T-cell (primary cell): ENCODE measurements at regions not wholly inside any gene's neighbourhood (a gene's known extent, or its start where the extent isn't known, plus 50 kb on each side); places are given as distances from the start of the nearest gene placed in this dataset.

ENCODE experiments used
- ATAC-seq, 4 experiments: fragments of 200-7000 bp in 3 of 4; fragments of 150-1000 bp in 1 of 4; cut with Tn5 transposase; replicated peaks in 1 of 4; 1 replicate in 3 of 4; 2 replicates in 1 of 4; pipeline ENCODE4 v1.10.0; 2021; ENCODE audit warnings: moderate library complexity in 3 of 4, mild to moderate bottlenecking in 2 of 4, moderate number of reproducible peaks in 1 of 4
- CTCF ChIA-PET, 2 donors: fragments of 300-600 bp; sonication (Branson Sonifier 250); formaldehyde crosslinking; loops; one replicate each; lab custom pipeline; 2022; ENCODE audit warnings: antibody characterized with exemption in 2 of 2; lab: Charles Lee
- POLR2A ChIA-PET, 2 donors: fragments of 300-600 bp; sonication (Branson Sonifier 250); formaldehyde crosslinking; loops; one replicate each; lab custom pipeline; 2022; ENCODE audit warnings: antibody characterized with exemption in 2 of 2; lab: Charles Lee
- DNase-seq, 35 experiments: peaks; one replicate each; pipeline versions ENCODE4 v3.0.0 to v3.0.0-alpha.2; 2013 to 2023
- H3K27ac ChIP-seq: one replicate; pipeline ENCODE4 v1.5.1; 2013; ENCODE audit warnings: low read length
- H3K27me3 ChIP-seq, 2 experiments: replicated peaks in 1 of 2; 1 replicate in 1 of 2; 2 replicates in 1 of 2; pipeline versions ENCODE4 v1.6.1 to v1.7.0; 2013; ENCODE audit warnings: low read length in 1 of 2, mixed read lengths in 1 of 2; ENCODE audit not compliant: control insufficient read depth in 2 of 2, insufficient read depth in 2 of 2; ENCODE audit errors: extremely low read depth in 1 of 2
- H3K36me3 ChIP-seq, 2 donors: 1 replicate in 1 of 2; 2 replicates in 1 of 2; pipeline versions ENCODE4 v1.6.1 to v1.7.0; 2013; ENCODE audit warnings: low read length in 1 of 2; ENCODE audit not compliant: control insufficient read depth in 2 of 2, insufficient read depth in 1 of 2; ENCODE audit errors: extremely low read depth in 1 of 2
- H3K4me1 ChIP-seq, 2 experiments: 1 replicate in 1 of 2; 2 replicates in 1 of 2; pipeline versions ENCODE4 v1.6.1 to v1.7.0; 2013; ENCODE audit warnings: low read length in 2 of 2, mixed read lengths in 1 of 2; ENCODE audit not compliant: insufficient read depth in 2 of 2, control insufficient read depth in 1 of 2; ENCODE audit errors: extremely low read depth in 1 of 2
- H3K4me3 ChIP-seq, 2 donors: 1 replicate in 1 of 2; 2 replicates in 1 of 2; pipeline versions ENCODE4 v1.5.1 to v1.7.0; 2013; ENCODE audit warnings: mild to moderate bottlenecking in 2 of 2, low read length in 1 of 2, moderate library complexity in 1 of 2; ENCODE audit not compliant: control insufficient read depth in 1 of 2; ENCODE audit errors: extremely low read depth in 1 of 2
- H3K9me3 ChIP-seq: 2 replicates; pipeline ENCODE4 v1.7.0; 2013
- H3K27ac Mint-ChIP-seq, 2 donors: one replicate each; pipeline ENCODE4 v1.8.0; 2020 to 2021; ENCODE audit warnings: mild to moderate bottlenecking in 2 of 2, mixed read lengths in 2 of 2
- H3K27me3 Mint-ChIP-seq, 2 donors: one replicate each; pipeline ENCODE4 v1.8.0; 2021 to 2022; ENCODE audit warnings: mixed read lengths in 2 of 2
- H3K36me3 Mint-ChIP-seq: one replicate; pipeline ENCODE4 v1.8.0; 2021; ENCODE audit warnings: mixed read lengths
- H3K4me1 Mint-ChIP-seq, 3 donors: one replicate each; pipeline ENCODE4 v1.8.0; 2020 to 2022; ENCODE audit warnings: mixed read lengths in 3 of 3, mild to moderate bottlenecking in 1 of 3
- H3K4me3 Mint-ChIP-seq, 3 donors: one replicate each; pipeline ENCODE4 v1.8.0; 2020 to 2022; ENCODE audit warnings: mild to moderate bottlenecking in 3 of 3, mixed read lengths in 3 of 3, moderate library complexity in 3 of 3
- H3K9me3 Mint-ChIP-seq, 3 donors: one replicate each; pipeline ENCODE4 v1.8.0; 2020 to 2022; ENCODE audit warnings: mixed read lengths in 3 of 3
- WGBS: methylation state at CpG from one replicate; pipeline ENCODE4 v1.1.5; 2013; ENCODE audit warnings: missing lambda C conversion rate; ENCODE audit not compliant: insufficient coverage; 5-methylcytosine and 5-hydroxymethylcytosine counted together

DNA sequence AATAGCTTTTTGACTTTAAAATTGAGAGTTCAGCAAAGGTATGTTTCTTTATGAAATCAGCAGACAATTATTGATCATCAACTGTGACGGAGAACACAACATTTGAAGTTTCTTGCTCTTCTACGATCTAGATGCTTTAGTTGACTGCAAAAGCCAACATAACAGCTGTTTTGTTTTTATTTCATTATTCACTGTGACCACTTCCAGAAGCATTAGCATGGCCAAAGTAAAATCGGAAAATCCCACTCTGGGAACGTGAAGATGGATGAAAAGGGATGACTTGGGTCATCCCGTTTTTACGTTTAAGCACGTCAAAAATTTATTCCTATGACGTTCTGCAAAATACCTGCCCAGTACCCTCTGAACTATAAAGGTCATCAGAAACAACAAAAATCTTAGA, 833.0 kb upstream of the ADAMTS5 start:
- POLR2A ChIA-PET: no interaction called here
- H3K9me3 ChIP-seq: no peaks in the 10 kb centered on the region
- no peak overlapping the region for H3K4me3 ChIP-seq
- Mint-ChIP-seq H3K9me3 (no peaks in the 10 kb centered on the region), H3K27me3 (no peaks in the 10 kb centered on the region), H3K4me1 (no peaks in the 10 kb centered on the region), H3K4me3 (no peak overlapping the region), H3K27ac (no peak overlapping the region), H3K36me3 (no peaks in the 10 kb centered on the region)
- CTCF ChIA-PET: interaction anchor here in 1 of 2 donors (0.8 kb wide), 1 partner anchor 9 kb away, joined by 3 read pairs; no protein-coding TSS in a partner anchor
- no peak overlapping the region for H3K27ac ChIP-seq
- no peaks in the 10 kb centered on the region for H3K27me3 ChIP-seq
- WGBS: no CpG with 5 or more reads among the region's 8 CpGs
- no peak for ATAC-seq
- DNase-seq: no peak
- no peaks in the 10 kb centered on the region for H3K4me1 ChIP-seq
- no peaks in the 10 kb centered on the region for H3K36me3 ChIP-seq

GRCh38 chr21:27796106-27796505, 829.2 kb upstream of the ADAMTS5 start:
- Mint-ChIP-seq H3K27me3 (no peaks in the 10 kb centered on the region), H3K36me3 (no peaks in the 10 kb centered on the region), H3K4me1 (no peaks in the 10 kb centered on the region), H3K4me3 (no peak overlapping the region), H3K27ac (no peak overlapping the region), H3K9me3 (peaks cover 0 to 3% (median 0%) of the 10 kb centered on the region in 3 donors)
- CTCF ChIA-PET: no interaction called here
- Histone ChIP-seq H3K36me3 (no peaks in the 10 kb centered on the region), H3K4me3 (no peak overlapping the region), H3K27me3 (no peaks in the 10 kb centered on the region), H3K4me1 (no peaks in the 10 kb centered on the region), H3K9me3 (no peaks in the 10 kb centered on the region), H3K27ac (no peak overlapping the region)
- ATAC-seq (no peak), DNase-seq (no peak)
- POLR2A ChIA-PET: no interaction called here
- WGBS: no CpG with 5 or more reads among the region's 2 CpGs

DNA sequence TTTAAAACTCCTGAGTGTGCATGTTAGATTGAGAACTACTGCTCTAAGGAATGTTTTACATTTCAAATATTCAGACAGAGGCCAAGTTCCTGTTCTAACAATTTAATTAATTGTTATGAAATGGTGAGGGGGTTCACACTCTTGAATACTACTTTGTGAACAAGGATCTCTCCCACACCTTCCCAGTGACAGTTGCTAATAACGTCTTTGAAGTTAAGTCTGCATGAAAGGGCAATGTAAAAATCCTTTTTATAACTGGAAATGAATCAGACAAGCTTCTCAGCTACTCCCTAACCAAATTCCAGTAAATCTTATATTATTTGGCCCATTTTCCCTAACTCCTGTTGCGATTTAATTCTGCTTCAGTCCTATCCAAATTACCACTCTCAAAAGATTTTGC, 828.5 kb upstream of the ADAMTS5 start:
- Histone ChIP-seq H3K36me3 (no peaks in the 10 kb centered on the region), H3K4me1 (no peaks in the 10 kb centered on the region), H3K27ac (no peak overlapping the region), H3K4me3 (no peak overlapping the region), H3K27me3 (no peaks in the 10 kb centered on the region), H3K9me3 (no peaks in the 10 kb centered on the region)
- Mint-ChIP-seq H3K4me1 (no peaks in the 10 kb centered on the region), H3K9me3 (peaks cover 0 to 3% (median 0%) of the 10 kb centered on the region in 3 donors), H3K4me3 (no peak overlapping the region), H3K27ac (no peak overlapping the region), H3K36me3 (no peaks in the 10 kb centered on the region), H3K27me3 (no peaks in the 10 kb centered on the region)
- no peak for DNase-seq
- ChIA-PET POLR2A (no interaction called here), CTCF (no interaction called here)
- no CpG with 5 or more reads among the region's 2 CpGs for WGBS
- ATAC-seq: no peak

DNA sequence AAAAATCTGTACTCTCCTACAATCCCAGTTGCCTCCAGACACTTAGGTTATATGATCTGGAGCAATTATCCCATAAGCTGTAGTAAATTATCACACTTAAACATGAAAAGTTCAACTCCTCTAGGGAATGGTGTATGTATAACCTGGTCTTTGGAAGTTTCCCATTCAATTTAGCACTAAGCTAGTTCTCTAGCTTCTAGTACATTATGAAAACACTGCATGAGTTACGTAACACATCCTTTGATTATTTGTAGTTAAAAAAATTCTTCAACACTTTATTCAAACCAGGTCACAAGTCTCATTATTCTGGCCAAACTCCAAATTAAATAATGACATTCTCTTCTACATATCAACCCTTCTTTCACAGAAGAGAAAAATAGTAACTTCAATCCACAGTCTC, 827.0 kb upstream of the ADAMTS5 start:
- ATAC-seq (no peak), DNase-seq (no peak)
- no peak overlapping the region for H3K27ac ChIP-seq
- no peaks in the 10 kb centered on the region for H3K36me3 ChIP-seq
- H3K4me1 Mint-ChIP-seq: no peaks in the 10 kb centered on the region
- no peak overlapping the region for H3K4me3 ChIP-seq
- no CpG with 5 or more reads among the region's 1 CpG for WGBS
- H3K9me3 ChIP-seq: no peaks in the 10 kb centered on the region
- peaks cover 0 to 3% (median 0%) of the 10 kb centered on the region in 3 donors for H3K9me3 Mint-ChIP-seq
- no peaks in the 10 kb centered on the region for H3K36me3 Mint-ChIP-seq
- no peak overlapping the region for H3K4me3 Mint-ChIP-seq
- H3K27me3 Mint-ChIP-seq: no peaks in the 10 kb centered on the region
- H3K27ac Mint-ChIP-seq: no peak overlapping the region
- ChIA-PET CTCF (no interaction called here), POLR2A (no interaction called here)
- no peaks in the 10 kb centered on the region for H3K4me1 ChIP-seq
- no peaks in the 10 kb centered on the region for H3K27me3 ChIP-seq

DNA sequence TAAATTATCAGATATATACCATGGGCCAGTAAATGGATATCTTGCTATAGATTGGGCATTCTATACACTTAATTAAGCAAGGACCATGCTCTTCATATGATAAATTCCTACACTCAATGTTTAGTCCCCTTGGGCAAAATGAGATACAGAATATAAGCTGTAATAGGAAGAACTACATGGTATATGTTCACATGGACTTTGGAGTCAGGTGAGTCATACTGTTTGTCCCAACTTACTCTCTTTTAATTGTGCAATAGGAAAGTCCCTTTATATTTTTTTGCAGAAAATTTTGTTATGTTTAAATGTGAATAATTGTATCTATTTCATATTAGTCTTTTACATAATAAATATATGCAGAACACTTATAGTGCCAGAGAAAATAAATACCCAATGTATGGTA, 820.2 kb upstream of the ADAMTS5 start:
- H3K27ac Mint-ChIP-seq: no peak overlapping the region
- ATAC-seq (no peak), DNase-seq (no peak)
- Histone ChIP-seq H3K4me1 (no peaks in the 10 kb centered on the region), H3K27ac (no peak overlapping the region), H3K27me3 (no peaks in the 10 kb centered on the region), H3K4me3 (no peak overlapping the region), H3K36me3 (no peaks in the 10 kb centered on the region), H3K9me3 (no peaks in the 10 kb centered on the region)
- no peaks in the 10 kb centered on the region for H3K4me1 Mint-ChIP-seq
- H3K27me3 Mint-ChIP-seq: no peaks in the 10 kb centered on the region
- ChIA-PET POLR2A (no interaction called here), CTCF (no interaction called here)
- H3K36me3 Mint-ChIP-seq: no peaks in the 10 kb centered on the region
- H3K4me3 Mint-ChIP-seq: no peak overlapping the region
- peaks cover 7 to 16% (median 10%) of the 10 kb centered on the region in 3 donors for H3K9me3 Mint-ChIP-seq

GRCh38 chr21:27779606-27780005, 812.7 kb upstream of the ADAMTS5 start:
- Mint-ChIP-seq H3K27ac (no peak overlapping the region), H3K36me3 (no peaks in the 10 kb centered on the region), H3K9me3 (peaks cover 4 to 12% (median 8%) of the 10 kb centered on the region in 3 donors), H3K27me3 (peaks cover 0 to 6% of the 10 kb centered on the region in 2 donors), H3K4me1 (no peaks in the 10 kb centered on the region), H3K4me3 (no peak overlapping the region)
- H3K27me3 ChIP-seq: peaks cover 0 to 6% of the 10 kb centered on the region in 2 experiments
- no peak for DNase-seq
- ChIA-PET POLR2A (no interaction called here), CTCF (no interaction called here)
- H3K4me1 ChIP-seq: no peaks in the 10 kb centered on the region
- no peak for ATAC-seq
- no peaks in the 10 kb centered on the region for H3K36me3 ChIP-seq
- H3K4me3 ChIP-seq: no peak overlapping the region
- no CpG with 5 or more reads among the region's 2 CpGs for WGBS
- no peak overlapping the region for H3K27ac ChIP-seq
- H3K9me3 ChIP-seq: no peaks in the 10 kb centered on the region

GRCh38 chr21:27776925-27777553, 810.2 kb upstream of the ADAMTS5 start:
- ChIA-PET POLR2A (no interaction called here), CTCF (no interaction called here)
- Mint-ChIP-seq H3K27me3 (peaks cover 0 to 6% of the 10 kb centered on the region in 2 donors), H3K9me3 (peaks cover 0 to 7% (median under 1%) of the 10 kb centered on the region in 3 donors), H3K27ac (no peak overlapping the region), H3K4me1 (no peaks in the 10 kb centered on the region), H3K36me3 (no peaks in the 10 kb centered on the region), H3K4me3 (no peak overlapping the region)
- ATAC-seq (no peak), DNase-seq (no peak)
- H3K27ac ChIP-seq: no peak overlapping the region
- H3K4me1 ChIP-seq: no peaks in the 10 kb centered on the region
- no peaks in the 10 kb centered on the region for H3K36me3 ChIP-seq
- no peak overlapping the region for H3K4me3 ChIP-seq
- no peaks in the 10 kb centered on the region for H3K9me3 ChIP-seq
- WGBS: 69% methylated on average over 7 of the region's 9 CpGs
- H3K27me3 ChIP-seq: peaks cover 0 to 6% of the 10 kb centered on the region in 2 experiments
